HG03575 (cell line): ENCODE measurements at regions not wholly inside any gene's neighbourhood (a gene's known extent, or its start where the extent isn't known, plus 50 kb on each side); places are given as distances from the start of the nearest gene placed in this dataset.

ENCODE experiments used
- ATAC-seq: cut with Tn5 transposase; IDR thresholded peaks from one replicate; pipeline ENCODE4 v1.9.1; 2021; ENCODE audit not compliant: unreplicated experiment, insufficient number of reproducible peaks, low FRiP score; ENCODE audit errors: extremely low read depth

DNA sequence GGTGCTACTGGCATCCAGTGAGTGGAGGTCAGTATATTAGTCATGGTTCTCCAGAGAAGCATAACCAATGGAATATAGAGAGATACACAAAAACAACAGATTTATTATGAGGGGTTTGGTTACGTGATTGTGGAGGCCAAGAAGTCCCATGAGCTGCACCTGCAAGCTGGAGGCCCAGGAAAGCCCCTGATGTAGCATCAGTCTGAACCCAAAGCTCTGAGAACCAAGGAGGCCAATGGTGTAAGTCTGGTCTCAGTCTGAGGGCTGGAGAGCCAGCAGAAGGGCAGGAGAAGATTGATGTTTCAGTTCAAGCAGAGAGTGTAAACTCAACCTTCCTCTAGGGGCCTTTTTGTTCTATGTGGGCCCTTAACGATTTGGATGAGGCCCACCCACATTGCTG is 144.1 kb downstream of the KLF13 start:
- ATAC-seq, result no peak

DNA sequence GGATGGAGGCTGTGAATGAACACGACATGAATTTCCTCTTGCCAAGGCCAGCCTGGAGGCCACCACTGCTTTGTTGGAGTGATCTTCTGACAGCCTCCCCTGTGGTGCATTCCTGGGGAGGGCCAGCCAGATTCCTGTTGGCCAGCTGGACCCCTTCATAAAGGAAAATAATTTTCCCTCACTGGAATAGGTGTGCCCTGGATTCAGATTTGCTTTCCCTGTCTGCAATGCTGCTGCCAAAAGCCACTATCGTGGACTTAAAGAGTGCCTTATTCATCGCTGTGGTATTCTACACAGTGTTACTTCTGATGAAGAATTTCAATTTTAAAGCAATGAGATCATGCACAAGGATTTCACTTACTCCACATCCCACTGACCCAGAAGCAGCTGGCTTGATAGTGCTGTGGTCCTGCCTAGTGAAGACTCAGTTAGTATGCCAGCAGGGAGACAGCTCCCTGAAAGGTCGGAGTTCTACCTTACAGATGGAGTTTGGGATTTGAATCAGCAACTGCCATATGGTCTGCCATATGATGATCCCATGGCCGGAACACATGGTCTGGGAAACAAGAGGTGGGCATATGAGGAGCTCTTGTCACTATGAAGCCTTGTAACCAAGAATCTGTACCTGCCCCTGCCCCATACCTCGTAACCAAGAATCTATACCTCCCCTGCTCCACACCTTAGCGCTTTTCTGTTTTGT is 145.2 kb downstream of the KLF13 start:
- ATAC-seq, result no peak

DNA sequence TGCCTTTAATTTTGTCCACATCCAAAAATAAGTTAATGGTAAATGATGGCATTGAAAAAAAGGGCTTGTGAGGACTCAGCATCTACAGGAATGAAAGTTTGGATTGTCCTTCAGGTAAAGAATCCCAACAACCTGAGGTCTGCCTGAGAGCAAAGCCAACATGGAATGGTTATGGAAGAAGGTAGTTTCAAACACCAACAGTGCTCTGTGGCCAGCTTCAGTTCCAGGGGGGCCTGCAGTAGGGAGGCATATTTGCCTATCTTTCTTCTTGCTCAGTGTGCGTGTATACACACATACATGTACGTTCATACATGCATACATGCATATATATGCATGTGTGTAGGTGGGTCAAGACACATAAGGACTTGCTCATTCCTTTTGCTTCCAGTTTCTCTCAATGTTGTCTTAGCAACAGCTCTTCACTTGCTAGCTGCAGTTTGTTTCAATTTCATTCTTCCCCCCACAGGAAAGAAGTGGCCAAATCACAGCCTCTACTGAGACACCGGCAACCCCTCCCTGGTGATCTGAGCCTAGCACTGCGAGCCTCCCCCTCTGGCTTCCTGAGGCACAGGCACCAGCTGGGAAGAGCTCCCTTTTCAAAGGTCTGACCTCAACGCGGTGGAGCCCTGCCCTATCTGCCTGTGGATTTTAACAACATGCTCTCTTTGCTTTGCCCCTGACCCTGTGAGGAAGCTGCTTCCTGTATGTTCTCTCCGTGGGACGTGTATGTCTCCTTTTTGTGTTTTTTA is 146.2 kb downstream of the KLF13 start:
- ATAC-seq, result peak; percentile 52

DNA sequence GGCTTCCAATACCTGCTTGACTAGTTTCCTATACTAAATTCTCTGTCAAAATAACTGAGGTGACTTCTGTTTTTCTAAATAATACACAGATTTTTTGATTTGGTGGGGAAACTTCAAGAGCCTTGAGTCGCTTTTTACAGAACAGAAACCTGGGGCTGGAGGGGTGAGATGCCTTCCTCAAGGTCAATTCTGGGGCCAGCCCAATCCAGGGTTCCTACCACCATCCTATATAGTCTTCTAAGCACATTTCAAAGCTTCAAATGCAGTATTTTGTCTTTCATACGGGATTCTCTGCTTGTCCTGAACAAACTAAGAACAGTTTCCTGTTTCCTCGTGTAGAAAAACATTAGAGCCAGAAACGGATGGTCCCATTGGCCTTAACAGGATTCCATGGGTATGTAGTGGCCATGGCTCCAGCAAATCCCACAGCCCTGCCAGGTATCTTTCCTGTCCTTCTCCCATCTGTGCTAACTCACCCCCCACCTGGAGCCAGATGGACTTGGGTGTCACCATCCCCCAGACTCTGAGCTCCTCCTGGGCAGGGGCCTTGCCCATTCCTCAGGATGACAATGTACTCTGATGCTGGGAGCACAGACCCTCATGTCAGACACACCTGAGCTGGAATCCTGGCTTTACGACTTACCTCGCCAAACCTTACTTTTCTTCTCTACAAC is 146.9 kb downstream of the KLF13 start:
- ATAC-seq, result no peak

DNA sequence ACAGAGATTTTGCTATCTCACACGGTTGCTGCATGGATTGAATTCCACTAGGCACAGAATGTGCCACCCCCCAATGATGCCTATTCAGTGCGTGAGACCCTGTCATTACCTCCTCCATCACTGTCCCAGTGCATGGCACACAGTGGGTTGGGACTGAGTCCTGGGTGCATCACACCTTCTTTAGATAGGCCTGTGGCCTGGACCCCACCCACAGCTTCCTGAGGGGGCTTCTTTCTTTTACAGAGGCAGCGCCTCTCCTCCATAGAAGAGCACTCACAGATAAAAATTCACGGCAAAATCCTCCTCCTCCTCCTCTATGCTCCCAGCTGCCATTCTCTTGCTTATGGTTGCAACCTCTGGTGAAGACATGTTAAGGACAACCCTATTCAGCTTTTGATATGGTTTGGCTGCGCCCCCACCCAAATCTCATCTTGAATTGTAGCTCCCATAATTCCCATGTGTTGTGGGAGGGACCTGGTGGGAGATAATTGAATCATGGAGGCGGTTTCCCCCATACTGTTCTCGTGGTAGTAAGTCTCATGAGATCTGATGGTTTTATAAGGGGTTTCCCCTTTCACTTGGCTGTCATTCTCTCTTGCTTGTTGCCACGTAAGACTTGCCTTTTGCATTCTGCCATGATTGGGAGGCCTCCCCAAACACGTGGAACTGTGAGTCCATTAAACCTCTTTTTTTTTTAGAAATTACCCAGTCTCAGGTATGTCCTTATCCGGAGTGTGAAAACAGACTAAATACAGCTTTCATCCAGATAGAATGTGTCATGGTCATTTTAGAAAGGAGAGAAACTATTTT is 147.6 kb downstream of the KLF13 start:
- ATAC-seq, result no peak

DNA sequence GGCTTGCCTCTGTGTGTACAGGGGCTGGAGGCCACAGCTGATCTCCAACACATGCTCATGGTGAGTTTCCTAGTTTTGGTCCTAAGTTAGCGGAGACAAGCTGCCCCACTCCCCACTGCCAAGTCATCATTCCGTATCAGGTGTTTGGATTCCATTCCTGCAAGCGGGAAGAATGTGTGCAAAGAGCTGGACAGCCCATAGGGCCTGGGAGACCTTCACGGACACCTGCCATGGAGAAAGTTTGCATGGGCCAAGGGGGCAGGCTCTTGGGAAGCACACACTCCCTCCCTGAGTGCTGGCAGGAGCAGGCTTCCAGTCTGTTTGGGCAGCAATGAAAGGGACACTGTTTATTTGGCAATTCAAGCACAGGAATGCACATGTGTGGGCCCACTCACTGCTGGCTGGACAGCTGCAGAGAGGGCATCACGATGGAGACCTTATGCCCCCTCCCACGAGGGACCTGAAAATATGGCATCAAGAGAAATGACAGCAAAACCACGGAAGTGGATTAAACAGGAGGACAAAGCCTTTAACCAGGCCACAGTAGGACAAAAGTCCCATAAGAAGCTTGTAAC is 149.7 kb downstream of the KLF13 start:
- no peak for ATAC-seq

DNA sequence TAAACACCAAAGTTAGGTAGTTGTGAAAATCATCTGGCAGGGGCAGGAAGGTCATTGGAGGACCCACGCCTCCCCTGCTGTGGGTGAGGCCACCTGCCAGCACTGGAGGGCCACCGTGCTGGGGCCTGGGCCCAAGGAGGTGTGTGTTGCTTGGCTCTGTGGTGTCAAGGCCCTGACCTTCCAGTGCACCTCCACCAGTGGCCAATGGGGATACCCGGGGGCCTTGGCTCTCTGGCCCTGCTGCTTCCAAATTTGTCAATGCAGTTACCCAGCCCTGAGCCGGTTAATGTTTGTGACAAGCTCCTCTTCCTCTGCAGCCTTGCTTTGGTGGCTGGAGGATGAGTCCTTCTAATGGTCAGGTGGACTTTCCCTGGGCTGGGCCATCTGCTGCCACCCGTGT is 150.2 kb downstream of the KLF13 start:
- no peak for ATAC-seq

DNA sequence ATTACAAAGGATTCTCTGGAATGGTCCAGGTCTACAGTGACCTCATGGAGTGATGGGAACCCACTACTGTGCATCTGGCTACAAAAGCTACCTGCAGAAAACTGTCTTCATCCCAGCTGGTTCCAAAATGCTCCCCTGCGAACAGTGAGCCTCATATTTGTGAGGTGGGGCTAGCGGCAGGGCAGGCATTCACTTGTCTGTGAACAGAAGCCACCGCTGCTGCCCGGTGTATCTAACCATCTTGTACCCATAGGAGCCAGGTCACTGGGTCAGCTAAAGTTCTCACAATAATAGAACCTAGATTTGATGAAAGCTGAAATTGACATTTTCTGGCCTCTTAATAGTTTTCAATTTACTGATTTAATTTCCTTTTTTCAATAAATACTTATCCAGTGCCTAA is 150.7 kb downstream of the KLF13 start:
- ATAC-seq, result no peak

DNA sequence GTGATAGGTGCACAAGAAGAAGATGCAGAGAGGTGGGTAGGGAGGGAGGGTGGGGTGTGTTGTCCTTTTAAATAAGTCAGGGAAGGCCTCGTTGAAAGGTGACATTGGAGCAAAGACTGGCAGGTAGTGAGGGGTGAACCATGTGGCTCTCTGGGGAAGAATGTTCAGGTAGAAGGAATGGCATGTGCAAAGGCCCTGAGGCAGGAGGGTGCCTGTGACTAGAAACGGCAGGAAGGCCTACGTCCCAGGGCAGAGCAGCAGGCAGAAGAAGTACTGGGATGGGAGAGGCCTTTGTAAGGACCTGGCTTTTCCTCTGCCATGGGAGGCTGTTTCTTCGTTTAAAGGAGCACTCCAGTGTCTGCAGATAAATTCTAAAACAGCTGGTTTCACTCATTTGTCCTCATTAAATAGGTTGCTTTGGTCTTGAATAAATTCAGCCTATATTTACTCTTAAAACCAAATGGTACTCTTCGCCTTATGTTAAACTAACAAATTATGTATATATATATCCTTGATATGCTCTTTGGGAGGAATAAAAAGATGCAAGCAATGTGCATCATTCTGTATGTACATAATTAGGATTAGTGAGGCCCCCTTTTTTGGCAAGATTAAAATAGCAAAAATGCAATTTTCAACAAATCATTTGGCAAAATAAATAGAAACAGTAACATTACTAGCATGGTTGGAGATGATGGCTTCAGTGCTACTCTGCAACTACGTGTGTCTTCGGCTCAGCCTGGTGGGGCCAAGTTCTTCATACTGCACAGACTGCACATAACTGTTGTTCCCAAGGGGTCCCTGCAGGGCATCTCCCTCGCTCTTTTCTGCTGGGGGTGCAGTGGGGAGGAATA is 151.4 kb downstream of the KLF13 start:
- ATAC-seq, result no peak

DNA sequence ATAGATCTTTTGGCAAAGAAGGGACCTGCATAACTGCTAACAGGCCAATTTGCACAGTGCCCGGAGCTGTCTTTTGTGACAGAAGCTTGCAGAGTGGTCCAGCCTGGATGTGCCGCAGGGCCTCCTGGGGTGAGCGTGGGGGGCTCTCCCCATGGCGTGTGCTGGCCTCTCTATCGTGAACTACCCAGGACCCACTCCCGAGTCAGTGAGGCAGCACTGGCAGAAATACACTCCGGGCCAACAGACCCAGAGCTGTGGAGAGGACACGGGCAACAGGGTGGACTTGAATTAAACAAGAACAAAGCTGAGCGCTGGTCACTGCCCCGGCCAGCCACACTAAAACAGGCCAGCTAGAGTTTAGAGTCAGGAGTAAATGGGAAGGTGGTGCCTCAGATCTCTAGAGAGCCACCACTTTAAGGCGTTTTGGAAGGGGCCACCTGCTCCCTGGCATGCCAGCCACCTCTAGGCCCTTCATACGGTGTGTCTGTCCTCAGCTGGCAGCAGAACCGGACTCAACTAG is 152.1 kb downstream of the KLF13 start:
- ATAC-seq, result no peak

DNA sequence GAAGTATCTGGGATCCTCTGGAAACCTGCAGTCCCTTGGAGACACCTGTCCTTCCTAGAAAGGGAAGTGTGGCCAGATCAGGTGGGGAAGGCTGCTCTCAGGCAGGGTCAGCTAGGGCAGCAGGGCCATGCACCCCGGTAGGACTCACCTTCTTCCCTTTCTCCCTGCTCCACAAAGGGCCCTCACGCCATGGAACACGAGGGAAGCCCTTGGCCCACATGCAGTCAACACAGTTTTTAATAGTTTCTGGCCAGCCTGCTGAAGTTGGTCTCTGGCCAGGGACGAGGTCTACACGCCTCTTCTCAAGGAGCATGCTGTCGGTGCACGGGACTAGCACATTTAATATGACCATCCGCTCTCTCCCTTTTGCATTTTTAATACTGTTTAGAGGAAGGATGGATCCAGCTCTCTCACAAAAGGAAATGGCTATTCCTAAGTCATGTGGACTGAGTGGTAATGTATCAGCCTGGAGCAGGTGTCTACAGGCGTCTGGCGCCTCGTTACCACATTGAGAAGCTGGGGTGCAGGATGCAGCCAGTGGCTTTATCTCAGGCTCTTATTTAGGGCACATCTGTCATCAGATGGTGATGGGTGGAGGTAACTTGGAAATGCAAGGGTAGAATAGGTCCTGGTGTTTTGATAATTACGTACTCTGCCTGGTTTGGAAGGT is 153.9 kb downstream of the KLF13 start:
- no peak for ATAC-seq

DNA sequence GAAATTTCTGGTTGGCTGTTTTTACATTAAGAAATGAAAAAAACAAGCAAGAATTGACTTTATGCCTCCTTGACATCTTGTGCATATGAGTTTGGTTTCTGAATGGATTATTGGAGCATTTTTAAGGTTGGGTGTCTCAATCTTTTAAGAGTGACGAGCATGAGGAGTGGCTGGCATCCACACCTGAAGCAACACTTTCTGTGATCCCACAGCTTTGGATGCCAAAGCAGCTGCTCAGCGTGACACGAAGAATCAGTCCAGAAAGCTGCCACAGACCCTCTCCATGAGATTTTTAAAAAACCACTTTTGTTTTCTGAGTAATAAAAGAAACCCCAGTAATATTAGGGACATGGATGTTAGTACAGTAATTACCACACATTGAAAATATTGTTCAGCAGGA is 154.5 kb downstream of the KLF13 start:
- ATAC-seq, result no peak

DNA sequence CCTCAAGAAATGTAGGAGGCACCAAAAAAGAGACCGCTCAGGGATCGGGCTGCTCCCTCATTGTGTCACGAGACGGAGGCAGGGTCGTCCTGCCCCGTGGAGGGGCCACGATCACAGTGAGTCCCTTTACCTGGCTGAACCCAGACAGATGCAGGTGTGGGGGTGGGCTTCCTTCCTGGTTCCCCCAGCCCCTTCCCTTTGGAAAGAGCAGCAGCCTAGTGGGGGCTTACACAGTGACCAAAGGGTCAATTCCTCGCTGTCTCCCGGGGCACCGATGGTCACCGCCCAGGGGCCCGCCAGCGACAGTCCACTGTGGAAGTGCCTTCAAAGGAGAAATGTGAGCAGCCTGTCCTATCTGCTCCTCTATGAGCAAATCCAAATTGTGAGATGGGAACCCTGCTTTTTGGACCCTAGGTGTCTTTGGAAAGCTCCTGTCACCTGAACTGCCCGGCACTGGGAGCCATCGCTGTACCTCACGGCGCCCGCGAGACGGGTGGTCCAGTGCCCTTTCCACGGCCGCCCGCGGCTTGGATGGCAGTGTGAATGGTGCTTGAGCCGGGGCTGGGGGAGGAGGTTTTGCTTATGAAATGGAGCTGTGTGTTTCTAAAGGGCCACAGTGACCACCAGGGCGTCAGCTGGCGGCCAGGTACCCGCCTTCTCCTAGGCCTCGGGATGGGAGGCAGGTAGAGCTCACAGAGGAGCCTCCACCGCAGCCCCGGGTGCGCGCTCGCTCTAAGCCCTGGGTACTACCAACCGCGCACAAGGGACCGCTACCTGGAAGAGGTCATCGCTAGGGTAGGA is 155.7 kb downstream of the KLF13 start:
- ATAC-seq, result no peak

DNA sequence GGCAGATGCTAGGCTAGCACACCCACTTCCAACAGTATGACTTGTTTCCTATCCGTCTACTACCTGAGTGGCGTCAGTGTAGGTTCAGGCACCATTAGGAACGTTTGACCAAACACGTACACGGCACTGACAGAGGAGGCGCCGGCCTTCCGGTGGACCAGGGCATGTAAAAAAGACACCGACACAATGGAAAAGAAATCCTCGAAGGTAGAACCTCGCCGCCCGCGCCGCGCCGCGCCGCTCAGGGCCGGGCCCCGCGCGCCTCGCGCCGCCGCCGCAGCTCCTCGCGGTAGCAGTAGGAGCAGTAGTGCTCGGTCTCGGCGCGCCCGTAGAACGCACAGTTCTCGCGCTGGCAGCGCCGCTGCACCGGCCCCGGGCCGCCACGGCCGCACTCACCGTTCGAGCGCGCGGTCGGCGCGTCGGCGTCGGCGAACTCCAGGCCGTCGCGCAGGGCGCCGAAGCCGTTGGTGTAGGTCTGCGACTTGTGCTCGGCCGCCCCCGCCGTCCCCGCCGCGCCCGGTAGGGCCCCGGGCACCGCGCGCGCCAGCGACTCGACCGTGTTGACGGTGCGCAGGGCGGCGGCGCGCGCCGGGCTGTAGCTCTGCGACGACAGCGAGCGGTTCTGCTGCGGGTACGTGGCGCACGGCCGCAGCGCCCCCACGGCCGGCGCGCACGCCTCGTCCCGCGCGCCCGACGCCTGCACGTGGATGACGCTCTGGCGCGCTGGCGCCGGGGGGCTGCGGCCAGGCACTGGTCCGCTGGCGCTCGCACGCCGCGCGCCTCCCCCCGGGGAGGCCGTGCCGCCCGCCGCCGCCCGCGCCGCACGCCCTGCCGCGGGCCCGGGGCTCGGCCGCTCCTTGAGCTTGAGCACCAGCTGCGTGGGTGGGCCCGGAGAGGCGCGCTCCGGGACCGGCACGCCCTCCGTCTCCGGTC is 156.7 kb downstream of the KLF13 start:
- no peak for ATAC-seq

DNA sequence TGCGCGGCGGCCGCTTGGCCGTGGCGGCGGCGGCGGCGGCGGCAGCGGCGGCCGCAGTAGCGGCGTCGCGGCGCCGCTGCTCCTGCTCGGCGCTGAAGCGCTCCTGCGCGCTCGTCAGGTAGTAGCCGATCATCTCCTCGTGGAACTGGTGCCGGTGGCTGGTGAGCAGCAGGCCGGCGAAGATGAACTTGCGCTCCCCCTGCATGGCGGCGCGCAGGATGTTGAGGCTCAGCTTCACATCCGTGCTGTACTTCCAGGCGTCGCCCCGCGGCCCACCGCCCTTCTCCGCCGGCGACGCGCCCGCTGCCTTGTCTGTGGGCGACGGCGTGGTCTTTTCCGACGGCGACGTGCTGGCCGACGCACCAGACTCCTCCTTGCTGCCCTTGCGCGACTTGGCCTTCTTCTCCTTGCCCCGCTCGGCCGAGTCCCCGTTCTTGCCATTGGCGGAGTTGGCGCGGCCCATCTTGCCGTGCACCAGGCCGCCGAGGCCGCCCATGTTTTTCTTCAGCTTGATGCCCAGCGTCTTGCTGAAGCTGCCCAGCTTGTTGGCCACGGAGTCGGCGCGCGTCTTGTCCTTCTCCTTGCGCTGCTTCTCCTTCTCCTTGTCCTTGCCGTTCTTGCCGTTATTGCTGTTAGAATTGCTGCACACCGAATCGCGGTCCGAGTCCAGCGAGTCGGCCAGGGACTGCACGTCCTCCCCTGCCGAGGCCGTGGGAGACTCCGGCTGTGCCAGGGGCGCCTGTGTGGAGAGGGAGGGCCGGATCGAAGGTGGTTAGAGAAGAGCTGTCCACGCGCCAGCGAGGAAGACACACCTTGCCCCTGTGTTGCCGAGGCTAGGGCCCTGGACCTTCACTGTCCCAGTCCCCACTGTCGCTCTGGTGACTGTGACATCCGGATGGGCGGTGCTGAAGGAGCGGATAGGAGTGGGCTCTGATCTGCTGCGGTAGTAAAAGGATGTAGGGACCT is 157.6 kb downstream of the KLF13 start:
- ATAC-seq, result no peak
